ENCODE measurements at regions not wholly inside any gene's neighbourhood (a gene's known extent, or its start where the extent isn't known, plus 50 kb on each side); places are given as distances from the start of the nearest gene placed in this dataset.

GRCh38 chr18:76580288-76580962 is 85.4 kb upstream of the ZNF516 start:
- DNase-seq (no peak), ATAC-seq (no peak)
- H3K36me3 Mint-ChIP-seq (ENCODE audit: low read depth): no peaks in the 10 kb centered on the region
- H3K4me3 Mint-ChIP-seq: no peak overlapping the region
- no peak overlapping the region for H3K27ac Mint-ChIP-seq
- H3K9me3 Mint-ChIP-seq: no peaks in the 10 kb centered on the region
- peaks cover 23% of the 10 kb centered on the region for H3K27me3 Mint-ChIP-seq
- no peaks in the 10 kb centered on the region for H3K4me1 Mint-ChIP-seq

GRCh38 chr18:76579301-76579695 is 84.3 kb upstream of the ZNF516 start:
- Mint-ChIP-seq H3K36me3 (ENCODE audit: low read depth) (no peaks in the 10 kb centered on the region), H3K27me3 (peaks cover 28% of the 10 kb centered on the region), H3K9me3 (no peaks in the 10 kb centered on the region), H3K4me3 (no peak overlapping the region), H3K27ac (no peak overlapping the region), H3K4me1 (no peaks in the 10 kb centered on the region)
- no peak for ATAC-seq
- DNase-seq: no peak

- no peaks in the 10 kb centered on the region for H3K9me3 Mint-ChIP-seq
- DNase-seq (no peak), ATAC-seq (no peak)
- no peaks in the 10 kb centered on the region for H3K4me1 Mint-ChIP-seq
- no peaks in the 10 kb centered on the region for H3K36me3 Mint-ChIP-seq (ENCODE audit: low read depth)
- no peak overlapping the region for H3K27ac Mint-ChIP-seq
- peaks cover 28% of the 10 kb centered on the region for H3K27me3 Mint-ChIP-seq
- H3K4me3 Mint-ChIP-seq: no peak overlapping the region
Observed at GRCh38 chr18:76578571-76579300, 83.7 kb upstream of the ZNF516 start.

- DNase-seq (no peak), ATAC-seq (no peak)
- Mint-ChIP-seq H3K27ac (no peak overlapping the region), H3K4me1 (no peaks in the 10 kb centered on the region), H3K36me3 (ENCODE audit: low read depth) (no peaks in the 10 kb centered on the region), H3K4me3 (no peak overlapping the region), H3K27me3 (peaks cover 16% of the 10 kb centered on the region), H3K9me3 (no peaks in the 10 kb centered on the region)
Observed at GRCh38 chr18:76573325-76574025, 78.4 kb upstream of the ZNF516 start.

- DNase-seq: no peak
- H3K27me3 Mint-ChIP-seq: peaks cover 9% of the 10 kb centered on the region
- H3K36me3 Mint-ChIP-seq (ENCODE audit: low read depth): no peaks in the 10 kb centered on the region
- no peak overlapping the region for H3K4me3 Mint-ChIP-seq
- no peak overlapping the region for H3K27ac Mint-ChIP-seq
- ATAC-seq: no peak
- no peaks in the 10 kb centered on the region for H3K9me3 Mint-ChIP-seq
- H3K4me1 Mint-ChIP-seq: no peaks in the 10 kb centered on the region
Observed at GRCh38 chr18:76572518-76573247, 77.6 kb upstream of the ZNF516 start.

GRCh38 chr18:76571689-76572088 is 76.6 kb upstream of the ZNF516 start:
- DNase-seq: no peak
- Mint-ChIP-seq H3K36me3 (ENCODE audit: low read depth) (no peaks in the 10 kb centered on the region), H3K9me3 (no peaks in the 10 kb centered on the region), H3K4me3 (no peak overlapping the region), H3K27ac (no peak overlapping the region), H3K4me1 (no peaks in the 10 kb centered on the region), H3K27me3 (peaks cover 16% of the 10 kb centered on the region)
- no peak for ATAC-seq

GRCh38 chr18:76570856-76571255 is 75.8 kb upstream of the ZNF516 start:
- ATAC-seq: no peak
- peaks cover 17% of the 10 kb centered on the region for H3K27me3 Mint-ChIP-seq
- no peaks in the 10 kb centered on the region for H3K36me3 Mint-ChIP-seq (ENCODE audit: low read depth)
- no peak for DNase-seq
- peaks cover under 1% of the 10 kb centered on the region for H3K4me1 Mint-ChIP-seq
- no peak overlapping the region for H3K27ac Mint-ChIP-seq
- H3K4me3 Mint-ChIP-seq: no peak overlapping the region
- H3K9me3 Mint-ChIP-seq: no peaks in the 10 kb centered on the region

GRCh38 chr18:76569644-76570419 is 74.8 kb upstream of the ZNF516 start:
- no peak for DNase-seq
- H3K36me3 Mint-ChIP-seq (ENCODE audit: low read depth): no peaks in the 10 kb centered on the region
- no peak for ATAC-seq
- H3K4me1 Mint-ChIP-seq: peaks cover 9% of the 10 kb centered on the region
- no peak overlapping the region for H3K27ac Mint-ChIP-seq
- H3K27me3 Mint-ChIP-seq: peaks cover 18% of the 10 kb centered on the region
- H3K4me3 Mint-ChIP-seq: no peak overlapping the region
- no peaks in the 10 kb centered on the region for H3K9me3 Mint-ChIP-seq

GRCh38 chr18:76568731-76569130 is 73.7 kb upstream of the ZNF516 start:
- DNase-seq (no peak), ATAC-seq (no peak)
- Mint-ChIP-seq H3K27me3 (peaks cover 21% of the 10 kb centered on the region), H3K27ac (no peak overlapping the region), H3K36me3 (ENCODE audit: low read depth) (no peaks in the 10 kb centered on the region), H3K4me3 (no peak overlapping the region), H3K4me1 (peaks cover 9% of the 10 kb centered on the region), H3K9me3 (no peaks in the 10 kb centered on the region)

- no peak for DNase-seq
- Mint-ChIP-seq H3K27me3 (peaks cover 21% of the 10 kb centered on the region), H3K4me1 (peaks cover 9% of the 10 kb centered on the region), H3K36me3 (ENCODE audit: low read depth) (no peaks in the 10 kb centered on the region), H3K27ac (no peak overlapping the region), H3K4me3 (no peak overlapping the region), H3K9me3 (no peaks in the 10 kb centered on the region)
- ATAC-seq: no peak
Observed at GRCh38 chr18:76567835-76568445, 72.9 kb upstream of the ZNF516 start.

- no peaks in the 10 kb centered on the region for H3K36me3 Mint-ChIP-seq (ENCODE audit: low read depth)
- no peaks in the 10 kb centered on the region for H3K9me3 Mint-ChIP-seq
- H3K27me3 Mint-ChIP-seq: peaks cover 19% of the 10 kb centered on the region
- ATAC-seq: no peak
- H3K4me3 Mint-ChIP-seq: no peak overlapping the region
- peaks cover 9% of the 10 kb centered on the region for H3K4me1 Mint-ChIP-seq
- H3K27ac Mint-ChIP-seq: no peak overlapping the region
- DNase-seq: no peak
Observed at GRCh38 chr18:76566987-76567386, 71.9 kb upstream of the ZNF516 start.

GRCh38 chr18:76565238-76566173 is 70.5 kb upstream of the ZNF516 start:
- Mint-ChIP-seq H3K4me1 (peaks cover 9% of the 10 kb centered on the region), H3K9me3 (no peaks in the 10 kb centered on the region), H3K4me3 (no peak overlapping the region), H3K36me3 (ENCODE audit: low read depth) (no peaks in the 10 kb centered on the region), H3K27ac (no peak overlapping the region), H3K27me3 (peaks cover 19% of the 10 kb centered on the region)
- DNase-seq (no peak), ATAC-seq (no peak)

All from activated naive CD8-positive, alpha-beta T cell treated with anti-CD3 and anti-CD28 coated beads, Interleukin-2, amount 50 U/mL, for 24 hours (primary cell).